Heart left ventricle (tissue), 16 donors: ENCODE measurements at regions not wholly inside any gene's neighbourhood (a gene's known extent, or its start where the extent isn't known, plus 50 kb on each side); places are given as distances from the start of the nearest gene placed in this dataset.

Experiments
- ATAC-seq, 4 donors: fragments of 200-7000 bp; cut with Tn5 transposase; one replicate each; pipeline ENCODE4 v1.9.1; 2020 to 2022; ENCODE audit warnings: moderate library complexity in 4 of 4, mild to moderate bottlenecking in 3 of 4, moderate number of reproducible peaks in 1 of 4
- DNase-seq, 5 donors: peaks; one replicate each; pipeline ENCODE4 v3.0.0-alpha.2; 2020
- H3K27ac ChIP-seq, 12 donors: fragments of 200-600 bp; sonication (generic) in 4 of 12; one replicate each; pipeline versions ENCODE4 v1.5.0 to v1.8.0; 2016 to 2022; ENCODE audit warnings: mild to moderate bottlenecking in 2 of 12
- H3K27me3 ChIP-seq, 9 donors: fragments of 200-600 bp; sonication (generic) in 2 of 9; one replicate each; pipeline versions ENCODE4 v1.5.1 to v1.8.0; 2016 to 2022; ENCODE audit warnings: mild to moderate bottlenecking in 3 of 9
- H3K36me3 ChIP-seq, 9 donors: fragments of 200-600 bp; sonication (generic) in 2 of 9; one replicate each; pipeline versions ENCODE4 v1.5.0 to v1.8.0; 2018 to 2022; ENCODE audit warnings: mild to moderate bottlenecking in 2 of 9
- H3K4me1 ChIP-seq, 12 donors: fragments of 200-600 bp; sonication (generic) in 4 of 12; one replicate each; pipeline versions ENCODE4 v1.5.0 to v1.8.0; 2016 to 2022; ENCODE audit warnings: mild to moderate bottlenecking in 3 of 12
- H3K4me3 ChIP-seq, 12 donors: fragments of 200-600 bp; sonication (generic) in 4 of 12; one replicate each; pipeline versions ENCODE4 v1.5.0 to v1.8.0; 2017 to 2022; ENCODE audit warnings: mild to moderate bottlenecking in 9 of 12, moderate library complexity in 4 of 12
- H3K9me3 ChIP-seq, 12 donors: fragments of 200-600 bp; sonication (generic) in 4 of 12; one replicate each; pipeline versions ENCODE4 v1.5.0 to v1.8.0; 2016 to 2022; ENCODE audit warnings: mild to moderate bottlenecking in 1 of 12
- POLR2A ChIP-seq, 2 donors: fragments of 450-650 bp; IDR thresholded peaks; one replicate each; pipeline ENCODE4 v1.6.1; 2017; ENCODE audit warnings: antibody characterized with exemption in 2 of 2, mild to moderate bottlenecking in 2 of 2, moderate library complexity in 2 of 2
- WGBS, 4 donors: extraction: QIAGEN DNeasy Blood & Tissue Kit in 2 of 4; methylation state at CpG; one replicate each; pipeline versions ENCODE4 v1.1.5 to v1.1.7; 2013 to 2018; 5-methylcytosine and 5-hydroxymethylcytosine counted together
- intact Hi-C, 10 donors: fragments of 100-400 bp; cut with DNase I; formaldehyde crosslinking; loops; one replicate each; pipeline versions ENCODE4 v1.11.1 to v1.14.2; 2022
- TF ChIP-seq, protein P1 (sequence below), 12 donors: fragments of 200-600 bp; sonication (generic) in 4 of 12; IDR thresholded peaks; one replicate each; pipeline versions ENCODE4 v1.5.0 to v1.8.0; 2018 to 2022; ENCODE audit warnings: antibody characterized with exemption in 12 of 12, mild to moderate bottlenecking in 5 of 12
- donor health status: ischemic (EF 13 %, LVEDD 7.1; RV severe dilation, severe dysfunction).
- donor health status: healthy with polysubstance abuse.
- donor health status: DM: no; HTN: yes; CAD: no.
- donor health status: DM: no; HTN: no; CAD: no.
- donor health status: ischemic (EF 25% LVEDD 6.9; RV normal size, moderate dysfunction).
- donor health status: ischemic (EF 25% LVEDD 5.7; RV mildly dilated, moderate dysfunction).
- donor health status: healthy.
- donor health status: DM: yes; HTN: yes; CAD: no.
- donor health status: ischemic (EF 35%, LVEDD 5.7; RV mildly dilated, moderate dysfunction).
- donor health status: nonischemic (EF 11% LVEDD 7.7; RV severe dilation, severe dysfunction).
- donor health status: DM: yes; HTN: yes; CAD: no.
- donor health status: PGD.
- donor health status: ischemic (EF 29% LVEDD 5.4; RV normal size, mild dysfunction).
- donor health status: nonischemic (EF 23%, LVEDD 6.1; RV moderate dilation, normal function).

DNA sequence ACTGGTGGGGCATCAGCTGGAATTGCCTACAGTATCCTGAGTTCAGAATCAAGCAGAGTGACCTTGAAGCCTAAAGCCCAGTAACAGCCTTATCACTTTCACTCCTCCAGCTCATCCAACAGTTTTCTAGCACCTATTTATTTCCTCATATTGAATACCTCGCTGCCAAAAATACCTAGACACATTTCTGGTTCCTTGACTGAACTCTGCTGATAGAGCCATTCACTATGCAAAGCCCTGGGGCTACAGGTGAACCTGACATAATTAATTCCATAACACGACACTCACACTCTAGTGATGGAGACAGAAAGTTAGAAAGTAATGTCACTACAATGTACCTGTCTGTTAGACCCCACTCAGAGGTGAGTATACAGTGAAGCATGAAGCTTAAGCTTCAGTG is 149.0 kb upstream of the STX18 start:
- Histone ChIP-seq H3K9me3 (no peaks in the 10 kb centered on the region), H3K27me3 (no peaks in the 10 kb centered on the region), H3K4me1 (peaks cover 0 to 11% (median 0%) of the 10 kb centered on the region in 12 donors), H3K27ac (no peak overlapping the region), H3K4me3 (no peak overlapping the region), H3K36me3 (no peaks in the 10 kb centered on the region)
- no peak for DNase-seq
- ATAC-seq: no peak
- no peak for TF ChIP-seq POLR2A (IDR thresholded peaks at IDR 0.05)
- TF ChIP-seq, protein P1, sequence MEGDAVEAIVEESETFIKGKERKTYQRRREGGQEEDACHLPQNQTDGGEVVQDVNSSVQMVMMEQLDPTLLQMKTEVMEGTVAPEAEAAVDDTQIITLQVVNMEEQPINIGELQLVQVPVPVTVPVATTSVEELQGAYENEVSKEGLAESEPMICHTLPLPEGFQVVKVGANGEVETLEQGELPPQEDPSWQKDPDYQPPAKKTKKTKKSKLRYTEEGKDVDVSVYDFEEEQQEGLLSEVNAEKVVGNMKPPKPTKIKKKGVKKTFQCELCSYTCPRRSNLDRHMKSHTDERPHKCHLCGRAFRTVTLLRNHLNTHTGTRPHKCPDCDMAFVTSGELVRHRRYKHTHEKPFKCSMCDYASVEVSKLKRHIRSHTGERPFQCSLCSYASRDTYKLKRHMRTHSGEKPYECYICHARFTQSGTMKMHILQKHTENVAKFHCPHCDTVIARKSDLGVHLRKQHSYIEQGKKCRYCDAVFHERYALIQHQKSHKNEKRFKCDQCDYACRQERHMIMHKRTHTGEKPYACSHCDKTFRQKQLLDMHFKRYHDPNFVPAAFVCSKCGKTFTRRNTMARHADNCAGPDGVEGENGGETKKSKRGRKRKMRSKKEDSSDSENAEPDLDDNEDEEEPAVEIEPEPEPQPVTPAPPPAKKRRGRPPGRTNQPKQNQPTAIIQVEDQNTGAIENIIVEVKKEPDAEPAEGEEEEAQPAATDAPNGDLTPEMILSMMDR (IDR thresholded peaks at IDR 0.05): no peak
- intact Hi-C loops: no loop called here
- 88 to 92% (median 90%) methylated on average over 2 of the region's 2 CpGs for WGBS, 4 donors

DNA sequence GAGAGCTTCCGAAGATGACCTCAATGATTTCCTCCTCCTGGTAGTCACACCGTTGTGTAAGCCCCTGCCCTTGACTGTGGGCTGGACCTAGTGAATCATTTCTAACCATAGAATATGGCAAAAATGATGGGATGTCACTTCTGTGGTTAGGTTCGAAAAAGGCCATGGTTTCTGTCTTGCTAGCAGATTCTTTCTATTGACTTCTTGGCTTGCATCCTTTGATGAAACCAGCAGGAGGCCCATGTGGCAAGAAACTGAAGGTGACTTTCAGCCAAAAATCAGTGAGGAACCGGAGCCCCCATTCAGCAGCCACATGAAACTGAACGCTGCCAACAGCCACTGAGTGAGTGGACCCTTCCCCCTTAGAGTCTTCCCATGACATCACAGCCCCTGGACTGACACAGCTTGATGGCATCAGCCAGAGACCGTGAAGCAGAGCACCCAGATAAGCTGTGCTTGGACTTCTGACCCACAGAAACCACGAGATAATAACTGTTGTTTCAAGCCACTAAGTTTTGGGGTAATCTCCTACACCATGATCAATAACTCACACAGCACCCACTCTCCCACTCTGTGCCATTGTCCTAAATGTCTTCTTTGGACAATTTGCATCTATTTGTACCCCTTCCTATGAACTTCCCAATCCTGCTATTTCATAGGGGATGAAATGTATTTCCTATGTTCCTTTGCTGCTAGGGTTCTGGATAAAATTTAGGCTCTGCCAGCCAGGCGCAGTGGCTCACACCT is 148.0 kb upstream of the STX18 start:
- no peak for ATAC-seq
- no peak for TF ChIP-seq POLR2A (IDR thresholded peaks at IDR 0.05)
- TF ChIP-seq, protein P1 (IDR thresholded peaks at IDR 0.05): no peak
- Histone ChIP-seq H3K27ac (no peak overlapping the region), H3K27me3 (no peaks in the 10 kb centered on the region), H3K4me3 (no peak overlapping the region), H3K4me1 (peaks cover 0 to 11% (median 0%) of the 10 kb centered on the region in 12 donors), H3K9me3 (no peaks in the 10 kb centered on the region), H3K36me3 (no peaks in the 10 kb centered on the region)
- intact Hi-C loops: no loop called here
- no peak for DNase-seq
- 88 to 91% (median 90%) methylated on average over 8 of the region's 8 CpGs for WGBS, 4 donors

DNA sequence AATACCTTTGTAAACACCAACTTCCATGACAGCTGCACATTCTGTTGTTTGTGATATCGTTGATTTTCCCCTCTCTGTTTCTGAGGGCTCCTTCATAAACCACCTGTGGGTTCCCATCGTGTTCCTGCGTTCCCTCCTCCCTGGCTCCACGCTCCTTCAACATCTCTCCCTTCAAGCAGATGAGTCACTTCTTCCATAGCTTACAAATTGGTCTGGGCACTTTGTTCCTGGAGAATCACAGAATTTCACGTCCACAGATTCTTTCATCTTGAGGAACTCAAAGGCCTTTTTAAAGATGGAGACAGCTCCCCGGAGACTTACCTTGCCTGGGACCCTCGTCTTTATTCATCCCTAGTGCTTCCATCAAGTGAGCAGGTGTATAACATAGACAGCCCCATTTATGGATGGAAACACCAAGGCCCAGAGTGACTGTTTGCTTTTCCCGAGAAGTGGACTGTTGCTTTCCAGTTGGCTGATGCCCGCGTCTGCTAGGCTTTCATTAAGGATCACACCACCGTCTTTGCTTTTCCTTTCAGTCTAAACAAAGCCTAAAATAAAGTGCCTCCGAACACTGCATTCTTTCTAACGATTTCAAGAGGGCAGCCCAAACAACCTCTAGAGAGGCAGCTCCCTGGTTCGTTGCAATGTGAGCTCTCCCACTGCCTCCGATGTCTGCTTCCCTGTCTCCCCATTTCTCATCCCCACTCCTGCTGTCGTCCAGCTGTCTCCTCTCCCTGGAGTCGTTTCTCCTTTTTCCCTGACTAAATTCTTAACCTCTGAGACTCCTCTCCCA is 146.3 kb upstream of the STX18 start:
- Histone ChIP-seq H3K27ac (no peak overlapping the region), H3K4me1 (no peaks in the 10 kb centered on the region), H3K27me3 (no peaks in the 10 kb centered on the region), H3K36me3 (no peaks in the 10 kb centered on the region), H3K4me3 (no peak overlapping the region), H3K9me3 (no peaks in the 10 kb centered on the region)
- intact Hi-C loops: no loop called here
- ATAC-seq (no peak), DNase-seq (no peak)
- no peak for TF ChIP-seq POLR2A (IDR thresholded peaks at IDR 0.05)
- TF ChIP-seq, protein P1 (IDR thresholded peaks at IDR 0.05): no peak
- 74 to 81% (median 76%) methylated on average over 17 of the region's 17 CpGs for WGBS, 4 donors

DNA sequence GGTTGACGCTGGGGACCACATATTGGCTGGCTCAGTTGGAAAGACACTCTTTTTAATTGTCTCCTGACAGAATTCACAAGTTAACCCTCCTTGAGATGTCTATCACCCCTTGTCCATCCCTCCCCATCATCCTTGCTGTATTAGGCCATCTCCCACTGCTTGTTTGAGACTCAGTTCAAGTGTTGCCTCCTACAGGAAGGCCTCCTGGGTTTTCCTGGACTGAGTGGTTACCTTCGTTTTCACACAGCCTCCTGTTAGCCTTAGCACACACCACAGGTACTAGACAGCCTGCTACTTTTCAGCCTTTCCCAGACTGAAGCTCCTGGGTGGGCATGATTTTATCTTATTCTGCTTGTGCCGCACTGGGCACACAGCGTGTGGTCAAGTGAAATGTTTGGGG is 145.3 kb upstream of the STX18 start:
- Histone ChIP-seq H3K27me3 (no peaks in the 10 kb centered on the region), H3K4me1 (no peaks in the 10 kb centered on the region), H3K27ac (no peak overlapping the region), H3K9me3 (no peaks in the 10 kb centered on the region), H3K4me3 (no peak overlapping the region), H3K36me3 (no peaks in the 10 kb centered on the region)
- ATAC-seq: no peak
- WGBS, 4 donors: 92 to 94% (median 93%) methylated on average over 4 of the region's 4 CpGs
- no peak for DNase-seq
- no peak for TF ChIP-seq POLR2A (IDR thresholded peaks at IDR 0.05)
- TF ChIP-seq, protein P1 (IDR thresholded peaks at IDR 0.05): no peak
- intact Hi-C loops: no loop called here
